Esophagus (tissue), 2 donors: ENCODE measurements at regions not wholly inside any gene's neighbourhood (a gene's known extent, or its start where the extent isn't known, plus 50 kb on each side); places are given as distances from the start of the nearest gene placed in this dataset.

ENCODE experiments used
- H3K27ac ChIP-seq, 2 donors: one replicate each; pipeline ENCODE4 v1.5.1; 2013; ENCODE audit warnings: low read depth in 2 of 2, mild to moderate bottlenecking in 2 of 2, inconsistent platforms in 1 of 2, low read length in 1 of 2, moderate library complexity in 1 of 2
- H3K27me3 ChIP-seq, 2 donors: one replicate each; pipeline ENCODE4 v1.6.1; 2013; ENCODE audit warnings: low read length in 2 of 2, control low read depth in 1 of 2, mild to moderate bottlenecking in 1 of 2; ENCODE audit not compliant: insufficient read depth in 2 of 2, control insufficient read depth in 1 of 2
- H3K36me3 ChIP-seq, 2 donors: one replicate each; pipeline ENCODE4 v1.6.1; 2013; ENCODE audit warnings: low read length in 1 of 2; ENCODE audit not compliant: control insufficient read depth in 2 of 2, insufficient read depth in 2 of 2
- H3K4me1 ChIP-seq, 2 donors: one replicate each; pipeline ENCODE4 v1.6.1; 2013; ENCODE audit warnings: low read length in 1 of 2; ENCODE audit not compliant: control insufficient read depth in 2 of 2, insufficient read depth in 2 of 2
- H3K4me3 ChIP-seq, 2 donors: one replicate each; pipeline ENCODE4 v1.5.1; 2013; ENCODE audit warnings: low read length in 2 of 2, mild to moderate bottlenecking in 2 of 2, low read depth in 1 of 2, moderate library complexity in 1 of 2
- H3K9me3 ChIP-seq, 2 donors: one replicate each; pipeline ENCODE4 v1.6.1; 2013; ENCODE audit warnings: mild to moderate bottlenecking in 2 of 2, low read depth in 1 of 2, low read length in 1 of 2, moderate library complexity in 1 of 2; ENCODE audit not compliant: control insufficient read depth in 2 of 2, insufficient read depth in 1 of 2
- WGBS, 2 donors: extraction: QIAGEN DNeasy Blood & Tissue Kit; methylation state at CpG; one replicate each; pipeline ENCODE4 v1.1.7; 2013; 5-methylcytosine and 5-hydroxymethylcytosine counted together
- donor health status: healthy with polysubstance abuse.
- donor health status: Bipolar disorder and iron deficiency.

- H3K27me3 ChIP-seq = no peaks in the 10 kb centered on the region
- H3K27ac ChIP-seq = no peak overlapping the region
- no peaks in the 10 kb centered on the region for H3K9me3 ChIP-seq
- WGBS, 2 donors = 66 to 67% methylated on average over 1 of the region's 1 CpG
- H3K4me3 ChIP-seq = no peak overlapping the region
- no peaks in the 10 kb centered on the region for H3K4me1 ChIP-seq
- no peaks in the 10 kb centered on the region for H3K36me3 ChIP-seq
These were observed 115.2 kb upstream of the MAGI3 start for GRCh38 chr1:113275083-113275482.

GRCh38 chr1:113275691-113276090 is 114.6 kb upstream of the MAGI3 start:
- no peak overlapping the region for H3K27ac ChIP-seq
- no peaks in the 10 kb centered on the region for H3K27me3 ChIP-seq
- H3K9me3 ChIP-seq = no peaks in the 10 kb centered on the region
- H3K4me1 ChIP-seq = no peaks in the 10 kb centered on the region
- WGBS, 2 donors = 68 to 75% methylated on average over 2 of the region's 2 CpGs
- H3K36me3 ChIP-seq = no peaks in the 10 kb centered on the region
- no peak overlapping the region for H3K4me3 ChIP-seq

- 92 to 94% methylated on average over 4 of the region's 4 CpGs for WGBS, 2 donors
- Histone ChIP-seq H3K36me3 (no peaks in the 10 kb centered on the region), H3K9me3 (no peaks in the 10 kb centered on the region), H3K27me3 (no peaks in the 10 kb centered on the region), H3K4me3 (no peak overlapping the region), H3K4me1 (no peaks in the 10 kb centered on the region), H3K27ac (no peak overlapping the region)
These were observed 113.8 kb upstream of the MAGI3 start for GRCh38 chr1:113276507-113276906.

GRCh38 chr1:113278371-113278770 is 111.9 kb upstream of the MAGI3 start:
- Histone ChIP-seq H3K9me3 (no peaks in the 10 kb centered on the region), H3K4me1 (no peaks in the 10 kb centered on the region), H3K4me3 (no peak overlapping the region), H3K27ac (no peak overlapping the region), H3K27me3 (no peaks in the 10 kb centered on the region), H3K36me3 (no peaks in the 10 kb centered on the region)
- 54 to 72% methylated on average over 1 of the region's 1 CpG for WGBS, 2 donors

GRCh38 chr1:113278777-113279176 is 111.5 kb upstream of the MAGI3 start:
- no peaks in the 10 kb centered on the region for H3K4me1 ChIP-seq
- no peak overlapping the region for H3K27ac ChIP-seq
- 90 to 92% methylated on average over 5 of the region's 5 CpGs for WGBS, 2 donors
- no peaks in the 10 kb centered on the region for H3K36me3 ChIP-seq
- no peak overlapping the region for H3K4me3 ChIP-seq
- no peaks in the 10 kb centered on the region for H3K9me3 ChIP-seq
- H3K27me3 ChIP-seq = no peaks in the 10 kb centered on the region

- 61 to 70% methylated on average over 3 of the region's 3 CpGs for WGBS, 2 donors
- Histone ChIP-seq H3K9me3 (no peaks in the 10 kb centered on the region), H3K4me3 (no peak overlapping the region), H3K27me3 (no peaks in the 10 kb centered on the region), H3K27ac (no peak overlapping the region), H3K36me3 (no peaks in the 10 kb centered on the region), H3K4me1 (peaks cover 0 to 2% of the 10 kb centered on the region in 2 donors)
These were observed 110.4 kb upstream of the MAGI3 start for GRCh38 chr1:113279776-113280391.

- Histone ChIP-seq H3K36me3 (no peaks in the 10 kb centered on the region), H3K9me3 (no peaks in the 10 kb centered on the region), H3K4me3 (no peak overlapping the region), H3K27ac (no peak overlapping the region), H3K4me1 (peaks cover 0 to 2% of the 10 kb centered on the region in 2 donors), H3K27me3 (no peaks in the 10 kb centered on the region)
- 57 to 83% methylated on average over 1 of the region's 1 CpG for WGBS, 2 donors
These were observed 109.7 kb upstream of the MAGI3 start for GRCh38 chr1:113280581-113280980.

GRCh38 chr1:113281550-113281949 is 108.8 kb upstream of the MAGI3 start:
- H3K9me3 ChIP-seq = no peaks in the 10 kb centered on the region
- peaks cover 0 to 2% of the 10 kb centered on the region in 2 donors for H3K4me1 ChIP-seq
- no peaks in the 10 kb centered on the region for H3K36me3 ChIP-seq
- no peaks in the 10 kb centered on the region for H3K27me3 ChIP-seq
- H3K27ac ChIP-seq = no peak overlapping the region
- no peak overlapping the region for H3K4me3 ChIP-seq

GRCh38 chr1:113282008-113282892 is 108.1 kb upstream of the MAGI3 start:
- Histone ChIP-seq H3K9me3 (no peaks in the 10 kb centered on the region), H3K4me3 (no peak overlapping the region), H3K4me1 (peaks cover 0 to 2% of the 10 kb centered on the region in 2 donors), H3K36me3 (no peaks in the 10 kb centered on the region), H3K27ac (no peak overlapping the region), H3K27me3 (no peaks in the 10 kb centered on the region)
- 71 to 74% methylated on average over 3 of the region's 3 CpGs for WGBS, 2 donors

- H3K27me3 ChIP-seq = no peaks in the 10 kb centered on the region
- H3K4me3 ChIP-seq = no peak overlapping the region
- H3K27ac ChIP-seq = no peak overlapping the region
- no peaks in the 10 kb centered on the region for H3K36me3 ChIP-seq
- H3K9me3 ChIP-seq = no peaks in the 10 kb centered on the region
- WGBS, 2 donors = 87% methylated on average over 11 of the region's 11 CpGs
- H3K4me1 ChIP-seq = peaks cover 0 to 2% of the 10 kb centered on the region in 2 donors
These were observed 107.4 kb upstream of the MAGI3 start for GRCh38 chr1:113282893-113283285.
